Left cardiac atrium (tissue), 4 donors: ENCODE measurements at regions not wholly inside any gene's neighbourhood (a gene's known extent, or its start where the extent isn't known, plus 50 kb on each side); places are given as distances from the start of the nearest gene placed in this dataset.
A peak's percentile ranks its signal among the peaks of the same experiment; 100 is the strongest.

Experiments used
- ATAC-seq, 2 donors: fragments of 200-7000 bp; cut with Tn5 transposase; one replicate each; pipeline ENCODE4 v1.9.1; 2020; ENCODE audit warnings: mild to moderate bottlenecking in 2 of 2, moderate library complexity in 2 of 2
- DNase-seq: peaks from one replicate; pipeline ENCODE4 v3.0.0-alpha.2; 2020
- intact Hi-C, 2 donors: fragments of 100-400 bp; cut with DNase I; formaldehyde crosslinking; loops; one replicate each; pipeline versions ENCODE4 v1.14.1 to v1.15.1; 2022 to 2023
- donor health status: DM: no; HTN: yes; CAD: no.
- donor health status: DM: no; HTN: yes; CAD: no; lungs with severe emphysema.
- donor health status: DM: yes; HTN: yes; CAD: no.
- donor health status: Dilated cardiomyopathy.

- DNase-seq (no peak), ATAC-seq (no peak)
- intact Hi-C loops: no loop called here
Measured at GRCh38 chr18:73932976-73933375, 214.7 kb downstream of the FBXO15 start.

GRCh38 chr18:73927496-73927895, 220.1 kb downstream of the FBXO15 start:
- ATAC-seq (no peak), DNase-seq (no peak)
- intact Hi-C loops: no loop called here

GRCh38 chr18:73924836-73925235, 222.8 kb downstream of the FBXO15 start:
- intact Hi-C loops: no loop called here

GRCh38 chr18:73924307-73924706, 223.3 kb downstream of the FBXO15 start:
- ATAC-seq (no peak), DNase-seq (no peak)
- intact Hi-C loops: no loop called here

More at GRCh38 chr18:73924836-73925235, 222.8 kb downstream of the FBXO15 start:
- no peak for DNase-seq
- ATAC-seq: no peak

GRCh38 chr18:73923866-73924265, 223.8 kb downstream of the FBXO15 start:
- intact Hi-C loops: no loop called here
- no peak for ATAC-seq

GRCh38 chr18:73920033-73920432, 227.6 kb downstream of the FBXO15 start:
- intact Hi-C loops: no loop called here
- ATAC-seq (no peak), DNase-seq (no peak)

More at GRCh38 chr18:73923866-73924265, 223.8 kb downstream of the FBXO15 start:
- no peak for DNase-seq

- DNase-seq (no peak), ATAC-seq (no peak)
- intact Hi-C loops: no loop called here
Measured at GRCh38 chr18:73918816-73919215, 228.8 kb downstream of the FBXO15 start.

GRCh38 chr18:73917046-73917445, 230.6 kb downstream of the FBXO15 start:
- intact Hi-C loops: no loop called here
- ATAC-seq: no peak
- no peak for DNase-seq

- ATAC-seq (no peak), DNase-seq (no peak)
- intact Hi-C loops: no loop called here
Measured at GRCh38 chr18:73913505-73913904, 234.1 kb downstream of the FBXO15 start.

- DNase-seq: no peak
- intact Hi-C loops: no loop called here
- ATAC-seq: peak in 1 of 2 donors; percentile 53
Measured at GRCh38 chr18:73908323-73908722, 239.3 kb downstream of the FBXO15 start.

- ATAC-seq: no peak
- intact Hi-C loops: no loop called here
Measured at GRCh38 chr18:73901566-73901965, 246.1 kb downstream of the FBXO15 start.

GRCh38 chr18:73901151-73901550, 246.5 kb downstream of the FBXO15 start:
- intact Hi-C loops: no loop called here
- ATAC-seq (no peak), DNase-seq (no peak)

More at GRCh38 chr18:73901566-73901965, 246.1 kb downstream of the FBXO15 start:
- no peak for DNase-seq

- ATAC-seq (no peak), DNase-seq (no peak)
- intact Hi-C loops: no loop called here
Measured at GRCh38 chr18:73900106-73900835, 247.4 kb downstream of the FBXO15 start.

- DNase-seq: no peak
- intact Hi-C loops: no loop called here
- ATAC-seq: no peak
Measured at GRCh38 chr18:73897517-73897916, 250.1 kb downstream of the FBXO15 start.

GRCh38 chr18:73896685-73897084, 250.9 kb downstream of the FBXO15 start:
- intact Hi-C loops: no loop called here
- ATAC-seq (no peak), DNase-seq (no peak)

GRCh38 chr18:73895701-73896100, 251.9 kb downstream of the FBXO15 start:
- ATAC-seq: no peak
- intact Hi-C loops: no loop called here
- DNase-seq: no peak

GRCh38 chr18:73893880-73894279, 253.8 kb downstream of the FBXO15 start:
- no peak for ATAC-seq
- intact Hi-C loops: no loop called here
- no peak for DNase-seq

GRCh38 chr18:73891572-73892421, 255.8 kb downstream of the FBXO15 start:
- intact Hi-C loops: no loop called here
- DNase-seq (no peak), ATAC-seq (no peak)

GRCh38 chr18:73888565-73888964, 259.1 kb downstream of the FBXO15 start:
- intact Hi-C loops: no loop called here
- no peak for DNase-seq
- no peak for ATAC-seq

- intact Hi-C loops: no loop called here
- ATAC-seq (no peak), DNase-seq (no peak)
Measured at GRCh38 chr18:73887801-73888200, 259.8 kb downstream of the FBXO15 start.

GRCh38 chr18:73884868-73885267, 262.8 kb downstream of the FBXO15 start:
- DNase-seq (no peak), ATAC-seq (no peak)
- intact Hi-C loops: no loop called here
